Lung (tissue), 11 donors: ENCODE measurements at regions not wholly inside any gene's neighbourhood (a gene's known extent, or its start where the extent isn't known, plus 50 kb on each side); places are given as distances from the start of the nearest gene placed in this dataset.

Experiments
- ATAC-seq: fragments of 200-7000 bp; cut with Tn5 transposase; one replicate; pipeline ENCODE4 v1.9.1; 2020; ENCODE audit warnings: moderate number of reproducible peaks; ENCODE audit not compliant: insufficient read depth, low FRiP score
- DNase-seq, 3 donors: peaks; one replicate each; pipeline ENCODE4 v3.0.0-alpha.2; 2013 to 2017
- H3K27ac ChIP-seq, 2 donors: one replicate each; pipeline ENCODE4 v1.5.1; 2013; ENCODE audit warnings: mild to moderate bottlenecking in 2 of 2, moderate library complexity in 2 of 2, control low read depth in 1 of 2, inconsistent platforms in 1 of 2, low read depth in 1 of 2, low read length in 1 of 2
- H3K27me3 ChIP-seq, 3 donors: one replicate each; pipeline ENCODE4 v1.5.1; 2013; ENCODE audit warnings: low read length in 2 of 3; ENCODE audit not compliant: control insufficient read depth in 3 of 3, insufficient read depth in 3 of 3
- H3K36me3 ChIP-seq, 4 donors: one replicate each; pipeline ENCODE4 v1.5.1; 2013; ENCODE audit warnings: low read length in 4 of 4, mild to moderate bottlenecking in 1 of 4, moderate library complexity in 1 of 4; ENCODE audit not compliant: control insufficient read depth in 4 of 4, insufficient read depth in 4 of 4
- H3K4me1 ChIP-seq, 5 donors: one replicate each; pipeline ENCODE4 v1.5.1; 2013; ENCODE audit warnings: low read length in 5 of 5, mild to moderate bottlenecking in 2 of 5, moderate library complexity in 1 of 5; ENCODE audit not compliant: control insufficient read depth in 5 of 5, insufficient read depth in 5 of 5
- H3K4me3 ChIP-seq: one replicate; pipeline ENCODE4 v1.5.1; 2013; ENCODE audit warnings: mild to moderate bottlenecking, control low read depth, moderate library complexity
- H3K9ac ChIP-seq, 2 donors: one replicate each; pipeline ENCODE4 v1.5.1; 2013; ENCODE audit warnings: low read length in 2 of 2, control low read depth in 1 of 2; ENCODE audit not compliant: insufficient read depth in 1 of 2
- H3K9me3 ChIP-seq, 4 donors: one replicate each; pipeline ENCODE4 v1.5.1; 2013; ENCODE audit warnings: low read length in 3 of 4, mild to moderate bottlenecking in 1 of 4, moderate library complexity in 1 of 4; ENCODE audit not compliant: control insufficient read depth in 4 of 4, insufficient read depth in 3 of 4
- CTCF ChIP-seq: IDR thresholded peaks from 2 replicates; pipeline ENCODE4 v1.5.1; 2012; ENCODE audit warnings: mild to moderate bottlenecking; ENCODE audit errors: control extremely low read depth, extremely low read depth
- WGBS, 2 donors: extraction: QIAGEN DNeasy Blood & Tissue Kit; methylation state at CpG; one replicate each; pipeline ENCODE4 v1.1.7; 2013; 5-methylcytosine and 5-hydroxymethylcytosine counted together
- donor health status: control.
- donor health status: control.
- donor health status: Bipolar disorder and iron deficiency.
- donor health status: healthy.
- donor health status: DM: yes; HTN: yes; CAD: no.

GRCh38 chrX:45324941-45325340 is 124.3 kb upstream of the DIPK2B start:
- no peaks in the 10 kb centered on the region for H3K4me1 ChIP-seq
- ATAC-seq (no peak), DNase-seq (peak in 1 of 3 donors; percentile 11)
- H3K27ac ChIP-seq, result no peak overlapping the region
- no peaks in the 10 kb centered on the region for H3K36me3 ChIP-seq
- WGBS, 2 donors, result 52 to 68% methylated on average over 3 of the region's 3 CpGs
- H3K9me3 ChIP-seq, result no peaks in the 10 kb centered on the region
- no peak overlapping the region for H3K4me3 ChIP-seq
- no peak for TF ChIP-seq CTCF
- H3K9ac ChIP-seq, result no peak overlapping the region
- peaks cover 0 to 40% (median 13%) of the 10 kb centered on the region in 3 donors for H3K27me3 ChIP-seq

- DNase-seq, result no peak
- 81 to 100% methylated on average over 3 of the region's 3 CpGs for WGBS, 2 donors
- Histone ChIP-seq H3K9me3 (no peaks in the 10 kb centered on the region), H3K9ac (no peak overlapping the region), H3K4me3 (no peak overlapping the region), H3K4me1 (no peaks in the 10 kb centered on the region), H3K36me3 (no peaks in the 10 kb centered on the region), H3K27me3 (peaks cover 0 to 39% (median 8%) of the 10 kb centered on the region in 3 donors), H3K27ac (no peak overlapping the region)
- no peak for TF ChIP-seq CTCF
- ATAC-seq, result no peak
Observed at GRCh38 chrX:45323387-45323786, 122.7 kb upstream of the DIPK2B start.

GRCh38 chrX:45322820-45323219 is 122.1 kb upstream of the DIPK2B start:
- Histone ChIP-seq H3K36me3 (no peaks in the 10 kb centered on the region), H3K9me3 (no peaks in the 10 kb centered on the region), H3K4me1 (no peaks in the 10 kb centered on the region), H3K9ac (no peak overlapping the region), H3K4me3 (no peak overlapping the region), H3K27ac (no peak overlapping the region), H3K27me3 (peaks cover 0 to 34% (median 8%) of the 10 kb centered on the region in 3 donors)
- DNase-seq, result no peak
- TF ChIP-seq CTCF, result no peak
- no peak for ATAC-seq

- H3K9ac ChIP-seq, result no peak overlapping the region
- no peaks in the 10 kb centered on the region for H3K9me3 ChIP-seq
- DNase-seq, result peak; percentile 62 to 86 (median 81)
- H3K4me3 ChIP-seq, result no peak overlapping the region
- WGBS, 2 donors, result 15 to 32% methylated on average over 2 of the region's 2 CpGs
- H3K27me3 ChIP-seq, result peaks cover 0 to 34% (median 8%) of the 10 kb centered on the region in 3 donors
- no peak overlapping the region for H3K27ac ChIP-seq
- H3K36me3 ChIP-seq, result no peaks in the 10 kb centered on the region
- no peak for ATAC-seq
- no peaks in the 10 kb centered on the region for H3K4me1 ChIP-seq
- peak; percentile 25 for TF ChIP-seq CTCF
Observed at GRCh38 chrX:45322382-45322781, 121.7 kb upstream of the DIPK2B start.
